ENCODE measurements at regions not wholly inside any gene's neighbourhood (a gene's known extent, or its start where the extent isn't known, plus 50 kb on each side); places are given as distances from the start of the nearest gene placed in this dataset.

DNA sequence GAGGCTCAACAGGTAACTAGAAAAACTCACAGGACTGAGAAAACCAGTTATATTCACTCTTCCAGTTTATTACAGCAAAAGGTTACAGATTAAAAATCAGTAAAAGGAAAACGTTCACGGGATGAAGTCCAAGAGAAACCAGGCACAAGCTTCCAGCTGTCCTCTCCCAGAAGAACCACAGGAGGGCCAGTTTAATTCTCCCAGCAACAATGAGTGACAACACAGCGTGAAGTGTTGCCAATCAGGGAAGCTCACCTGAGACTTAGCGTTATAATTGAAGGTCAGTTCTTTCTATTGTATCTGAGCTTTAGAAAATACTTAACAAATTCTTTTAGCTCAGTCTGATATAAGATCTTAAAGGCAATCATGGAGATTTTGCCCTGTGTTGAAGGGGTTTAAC lies 65.2 kb upstream of the TNR start:
- DNase-seq: no peak
- Mint-ChIP-seq H3K27ac (ENCODE audit: unreplicated experiment) (no peak overlapping the region), H3K4me3 (ENCODE audit: unreplicated experiment) (no peak overlapping the region)

DNA sequence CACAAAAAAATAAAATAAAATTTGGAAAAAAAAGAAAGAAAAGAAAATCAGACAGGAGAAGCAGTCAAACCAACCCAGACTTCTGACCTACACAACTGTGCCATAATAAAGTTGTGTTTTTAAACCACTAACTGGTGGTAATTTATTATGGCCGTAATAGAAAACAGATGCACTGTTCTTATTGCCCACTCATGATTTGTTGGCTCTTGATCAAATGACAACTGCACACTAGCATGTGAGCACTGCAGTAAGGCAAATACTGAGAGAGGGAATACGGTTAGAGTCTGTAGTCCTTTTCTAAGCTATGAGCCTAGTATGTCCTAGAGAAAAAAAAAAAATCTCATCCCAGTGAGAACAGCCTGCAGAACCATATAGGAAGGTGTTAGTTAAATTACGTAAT lies 61.2 kb upstream of the TNR start:
- Mint-ChIP-seq H3K9me3 (ENCODE audit: unreplicated experiment) (no peaks in the 10 kb centered on the region), H3K27me3 (ENCODE audit: unreplicated experiment) (no peaks in the 10 kb centered on the region), H3K4me1 (ENCODE audit: low read depth, unreplicated experiment) (no peaks in the 10 kb centered on the region), H3K27ac (ENCODE audit: unreplicated experiment) (no peak overlapping the region), H3K4me3 (ENCODE audit: unreplicated experiment) (no peak overlapping the region), H3K36me3 (ENCODE audit: unreplicated experiment) (no peaks in the 10 kb centered on the region)
- TF ChIP-seq, protein P1, sequence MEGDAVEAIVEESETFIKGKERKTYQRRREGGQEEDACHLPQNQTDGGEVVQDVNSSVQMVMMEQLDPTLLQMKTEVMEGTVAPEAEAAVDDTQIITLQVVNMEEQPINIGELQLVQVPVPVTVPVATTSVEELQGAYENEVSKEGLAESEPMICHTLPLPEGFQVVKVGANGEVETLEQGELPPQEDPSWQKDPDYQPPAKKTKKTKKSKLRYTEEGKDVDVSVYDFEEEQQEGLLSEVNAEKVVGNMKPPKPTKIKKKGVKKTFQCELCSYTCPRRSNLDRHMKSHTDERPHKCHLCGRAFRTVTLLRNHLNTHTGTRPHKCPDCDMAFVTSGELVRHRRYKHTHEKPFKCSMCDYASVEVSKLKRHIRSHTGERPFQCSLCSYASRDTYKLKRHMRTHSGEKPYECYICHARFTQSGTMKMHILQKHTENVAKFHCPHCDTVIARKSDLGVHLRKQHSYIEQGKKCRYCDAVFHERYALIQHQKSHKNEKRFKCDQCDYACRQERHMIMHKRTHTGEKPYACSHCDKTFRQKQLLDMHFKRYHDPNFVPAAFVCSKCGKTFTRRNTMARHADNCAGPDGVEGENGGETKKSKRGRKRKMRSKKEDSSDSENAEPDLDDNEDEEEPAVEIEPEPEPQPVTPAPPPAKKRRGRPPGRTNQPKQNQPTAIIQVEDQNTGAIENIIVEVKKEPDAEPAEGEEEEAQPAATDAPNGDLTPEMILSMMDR (IDR thresholded peaks at IDR 0.05; ENCODE audit: partially characterized antibody, unreplicated experiment): no peak
- no peak for DNase-seq

More for the DNA sequence above, 65.2 kb upstream of the TNR start:
- H3K4me1 Mint-ChIP-seq (ENCODE audit: low read depth, unreplicated experiment): no peaks in the 10 kb centered on the region
- H3K9me3 Mint-ChIP-seq (ENCODE audit: unreplicated experiment): no peaks in the 10 kb centered on the region
- TF ChIP-seq, protein P1 (IDR thresholded peaks at IDR 0.05; ENCODE audit: partially characterized antibody, unreplicated experiment): no peak
- H3K36me3 Mint-ChIP-seq (ENCODE audit: unreplicated experiment): no peaks in the 10 kb centered on the region
- H3K27me3 Mint-ChIP-seq (ENCODE audit: unreplicated experiment): no peaks in the 10 kb centered on the region

DNA sequence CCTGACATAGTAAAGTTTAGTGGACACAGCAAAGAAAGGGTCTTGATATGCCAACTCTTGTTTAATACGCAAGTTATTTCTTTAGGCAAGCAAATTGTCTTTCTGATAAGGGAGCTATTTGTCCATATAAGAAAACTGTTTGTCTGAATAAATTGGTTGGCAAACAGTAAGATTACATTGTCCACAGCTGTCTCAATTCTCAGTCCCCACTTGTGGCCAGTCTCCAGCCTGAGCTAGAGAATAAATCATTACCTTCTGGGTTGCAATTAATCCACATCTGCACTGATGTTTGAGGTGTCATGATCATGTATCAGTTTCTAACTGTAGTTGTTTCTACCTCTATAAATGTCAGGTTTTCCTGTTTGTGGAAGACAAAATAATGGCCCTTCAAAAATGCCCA lies 60.0 kb upstream of the TNR start:
- H3K4me1 Mint-ChIP-seq (ENCODE audit: low read depth, unreplicated experiment): no peaks in the 10 kb centered on the region
- no peak overlapping the region for H3K27ac Mint-ChIP-seq (ENCODE audit: unreplicated experiment)
- no peak for DNase-seq
- H3K36me3 Mint-ChIP-seq (ENCODE audit: unreplicated experiment): no peaks in the 10 kb centered on the region
- TF ChIP-seq, protein P1 (IDR thresholded peaks at IDR 0.05; ENCODE audit: partially characterized antibody, unreplicated experiment): no peak
- no peak overlapping the region for H3K4me3 Mint-ChIP-seq (ENCODE audit: unreplicated experiment)
- no peaks in the 10 kb centered on the region for H3K27me3 Mint-ChIP-seq (ENCODE audit: unreplicated experiment)
- no peaks in the 10 kb centered on the region for H3K9me3 Mint-ChIP-seq (ENCODE audit: unreplicated experiment)

DNA sequence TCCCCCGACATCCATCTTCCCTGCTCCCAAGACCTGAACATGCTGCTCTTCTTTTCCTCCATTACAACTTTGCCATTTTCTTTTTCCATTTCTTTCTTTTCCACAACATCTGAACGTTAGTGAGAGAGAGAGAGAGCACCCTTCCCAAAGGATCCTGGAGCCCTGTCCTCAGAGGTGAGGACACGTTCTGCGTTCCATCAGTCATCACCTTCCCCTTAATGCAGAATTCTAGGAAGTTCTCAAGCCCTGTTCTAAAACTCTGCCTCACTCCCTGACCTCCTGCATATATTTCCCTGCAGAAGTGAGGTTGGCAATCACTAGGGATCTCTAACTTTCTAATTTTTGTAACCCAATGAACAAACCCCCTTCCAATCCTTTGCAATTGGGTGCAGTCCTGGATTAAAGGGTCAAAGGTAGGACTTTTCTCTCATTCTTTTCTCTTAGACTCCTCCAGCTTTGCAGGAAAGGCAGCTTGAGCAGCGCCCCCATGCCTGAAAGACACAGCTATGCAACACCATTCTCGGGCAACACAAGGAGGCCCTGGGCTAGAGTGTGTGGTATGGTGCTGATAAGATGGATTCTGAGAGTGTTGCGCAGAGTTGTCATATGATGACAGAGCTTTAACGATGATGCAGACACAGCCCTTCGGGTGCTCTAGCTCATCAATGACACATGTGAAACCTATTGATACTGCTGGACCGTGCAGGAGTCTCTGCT lies 59.2 kb upstream of the TNR start:
- H3K27ac Mint-ChIP-seq (ENCODE audit: unreplicated experiment): no peak overlapping the region
- TF ChIP-seq, protein P1 (IDR thresholded peaks at IDR 0.05; ENCODE audit: partially characterized antibody, unreplicated experiment): no peak
- H3K4me3 Mint-ChIP-seq (ENCODE audit: unreplicated experiment): no peak overlapping the region
- H3K36me3 Mint-ChIP-seq (ENCODE audit: unreplicated experiment): no peaks in the 10 kb centered on the region
- no peaks in the 10 kb centered on the region for H3K27me3 Mint-ChIP-seq (ENCODE audit: unreplicated experiment)
- no peaks in the 10 kb centered on the region for H3K9me3 Mint-ChIP-seq (ENCODE audit: unreplicated experiment)
- H3K4me1 Mint-ChIP-seq (ENCODE audit: low read depth, unreplicated experiment): no peaks in the 10 kb centered on the region
- no peak for DNase-seq

DNA sequence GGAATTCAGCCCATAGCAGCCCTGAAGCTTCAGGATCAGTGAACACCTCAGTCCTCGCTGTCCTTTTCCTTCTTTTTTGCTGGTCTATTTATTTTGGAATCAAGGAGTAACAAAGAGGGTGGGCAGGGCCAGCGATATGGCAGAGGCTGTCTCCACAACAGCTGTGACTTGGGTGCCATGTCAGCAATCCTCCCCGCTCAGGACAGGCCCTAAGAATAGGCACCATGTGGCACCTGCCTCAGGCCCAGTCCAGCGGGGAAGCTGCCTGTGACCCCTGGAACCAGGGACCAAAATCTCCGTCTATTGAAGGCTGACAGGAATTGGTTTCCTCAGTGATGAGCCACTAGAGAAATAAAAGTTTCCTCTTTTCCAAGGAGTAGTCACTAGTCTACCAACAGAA lies 58.6 kb upstream of the TNR start:
- H3K9me3 Mint-ChIP-seq (ENCODE audit: unreplicated experiment): no peaks in the 10 kb centered on the region
- H3K4me1 Mint-ChIP-seq (ENCODE audit: low read depth, unreplicated experiment): no peaks in the 10 kb centered on the region
- no peak for DNase-seq
- no peaks in the 10 kb centered on the region for H3K27me3 Mint-ChIP-seq (ENCODE audit: unreplicated experiment)
- no peak overlapping the region for H3K4me3 Mint-ChIP-seq (ENCODE audit: unreplicated experiment)
- TF ChIP-seq, protein P1 (IDR thresholded peaks at IDR 0.05; ENCODE audit: partially characterized antibody, unreplicated experiment): no peak
- no peaks in the 10 kb centered on the region for H3K36me3 Mint-ChIP-seq (ENCODE audit: unreplicated experiment)
- no peak overlapping the region for H3K27ac Mint-ChIP-seq (ENCODE audit: unreplicated experiment)
